WTC11 (cell line): ENCODE measurements at regions not wholly inside any gene's neighbourhood (a gene's known extent, or its start where the extent isn't known, plus 50 kb on each side); places are given as distances from the start of the nearest gene placed in this dataset.

Source experiments
- CTCF ChIP-seq: fragments of 200-600 bp; IDR thresholded peaks from 2 replicates; pipeline ENCODE4 v1.8.0; 2022; ENCODE audit warnings: antibody characterized with exemption
- ETV6 ChIP-seq: sonication (generic); formaldehyde crosslinking; IDR thresholded peaks from 2 replicates; pipeline ENCODE4 v1.8.1; 2022; ENCODE audit warnings: mild to moderate bottlenecking, missing genetic modification reagents
- JUN ChIP-seq: sonication (generic); formaldehyde crosslinking; IDR thresholded peaks from 2 replicates; pipeline ENCODE4 v1.8.0; 2023; ENCODE audit warnings: mild to moderate bottlenecking, missing genetic modification reagents
- ZNF281 ChIP-seq: sonication (generic); formaldehyde crosslinking; IDR thresholded peaks from 2 replicates; pipeline ENCODE4 v1.8.0; 2023; ENCODE audit warnings: mild to moderate bottlenecking, missing genetic modification reagents

GRCh38 chr14:96725232-96725631 lies 72.0 kb upstream of the VRK1 start:
- TF ChIP-seq CTCF (no peak), JUN (no peak), ZNF281 (CRISPR knock-in tag) (no peak), ETV6 (CRISPR knock-in tag) (no peak)
